ENCODE measurements at regions not wholly inside any gene's neighbourhood (a gene's known extent, or its start where the extent isn't known, plus 50 kb on each side); places are given as distances from the start of the nearest gene placed in this dataset.

DNA sequence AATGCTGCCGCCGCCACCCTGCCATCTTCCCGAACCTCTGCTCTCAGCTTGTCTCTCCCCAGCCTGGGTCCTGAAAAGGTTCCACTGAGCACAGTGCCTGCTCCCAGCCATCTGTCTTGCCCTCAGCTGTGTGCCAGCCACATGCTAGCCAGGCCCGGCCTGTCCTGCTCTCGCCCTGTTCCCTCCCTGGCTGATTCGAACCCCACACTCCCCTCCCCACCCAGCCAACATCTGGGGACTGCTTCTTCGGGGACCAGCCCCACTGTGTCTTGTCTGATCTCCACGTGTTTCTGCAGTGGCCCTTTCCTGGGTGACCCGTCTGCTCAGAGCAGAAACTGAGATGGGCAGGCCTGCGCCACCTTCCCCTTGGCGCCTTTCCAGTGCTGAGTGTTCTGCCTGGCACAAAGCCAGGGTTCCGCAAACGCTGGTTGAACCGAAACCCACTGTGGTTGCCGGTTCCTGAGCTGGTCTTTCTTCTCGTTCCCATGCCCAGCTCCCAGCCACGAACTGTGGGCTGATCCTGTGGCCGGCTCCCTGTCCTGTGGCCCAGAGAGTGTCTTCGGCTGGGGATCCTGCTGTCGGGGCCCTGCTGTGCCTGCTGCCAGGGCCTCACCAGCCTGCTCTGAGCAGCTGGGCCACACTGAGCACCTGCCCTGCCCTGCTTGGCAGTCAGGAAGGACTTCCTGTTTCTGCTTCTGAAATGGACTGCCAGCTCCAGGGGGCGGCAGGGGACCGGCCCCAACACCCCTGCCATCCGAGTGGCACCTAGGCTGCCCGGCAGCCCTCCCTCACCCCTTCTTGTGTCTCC is 62.7 kb upstream of the KLF13 start (continued):
- peak; percentile 42 for TF ChIP-seq MEF2B (IDR thresholded peaks at IDR 0.05; ENCODE audit: partially characterized antibody, poor library complexity, severe bottlenecking)
- TF ChIP-seq ZSCAN29 (IDR thresholded peaks at IDR 0.05): no peak
- peak; percentile 68 for TF ChIP-seq NR2F1 (conservative IDR thresholded peaks at IDR 0.05)
- TF ChIP-seq KLF5 (IDR thresholded peaks at IDR 0.05; ENCODE audit: partially characterized antibody): no peak
- peak in 1 of 2 experiments; percentile 62; a peak in 1 of 4 replicates for TF ChIP-seq ETV6 (conservative IDR thresholded peaks at IDR 0.05 in 1 of 2, IDR thresholded peaks at IDR 0.05 in 1 of 2; ENCODE audit: borderline replicate concordance in 1 of 2, low read depth in 1 of 2)
- TF ChIP-seq, protein P1, sequence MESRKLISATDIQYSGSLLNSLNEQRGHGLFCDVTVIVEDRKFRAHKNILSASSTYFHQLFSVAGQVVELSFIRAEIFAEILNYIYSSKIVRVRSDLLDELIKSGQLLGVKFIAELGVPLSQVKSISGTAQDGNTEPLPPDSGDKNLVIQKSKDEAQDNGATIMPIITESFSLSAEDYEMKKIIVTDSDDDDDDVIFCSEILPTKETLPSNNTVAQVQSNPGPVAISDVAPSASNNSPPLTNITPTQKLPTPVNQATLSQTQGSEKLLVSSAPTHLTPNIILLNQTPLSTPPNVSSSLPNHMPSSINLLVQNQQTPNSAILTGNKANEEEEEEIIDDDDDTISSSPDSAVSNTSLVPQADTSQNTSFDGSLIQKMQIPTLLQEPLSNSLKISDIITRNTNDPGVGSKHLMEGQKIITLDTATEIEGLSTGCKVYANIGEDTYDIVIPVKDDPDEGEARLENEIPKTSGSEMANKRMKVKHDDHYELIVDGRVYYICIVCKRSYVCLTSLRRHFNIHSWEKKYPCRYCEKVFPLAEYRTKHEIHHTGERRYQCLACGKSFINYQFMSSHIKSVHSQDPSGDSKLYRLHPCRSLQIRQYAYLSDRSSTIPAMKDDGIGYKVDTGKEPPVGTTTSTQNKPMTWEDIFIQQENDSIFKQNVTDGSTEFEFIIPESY (IDR thresholded peaks at IDR 0.05): no peak
- TF ChIP-seq, protein P2, sequence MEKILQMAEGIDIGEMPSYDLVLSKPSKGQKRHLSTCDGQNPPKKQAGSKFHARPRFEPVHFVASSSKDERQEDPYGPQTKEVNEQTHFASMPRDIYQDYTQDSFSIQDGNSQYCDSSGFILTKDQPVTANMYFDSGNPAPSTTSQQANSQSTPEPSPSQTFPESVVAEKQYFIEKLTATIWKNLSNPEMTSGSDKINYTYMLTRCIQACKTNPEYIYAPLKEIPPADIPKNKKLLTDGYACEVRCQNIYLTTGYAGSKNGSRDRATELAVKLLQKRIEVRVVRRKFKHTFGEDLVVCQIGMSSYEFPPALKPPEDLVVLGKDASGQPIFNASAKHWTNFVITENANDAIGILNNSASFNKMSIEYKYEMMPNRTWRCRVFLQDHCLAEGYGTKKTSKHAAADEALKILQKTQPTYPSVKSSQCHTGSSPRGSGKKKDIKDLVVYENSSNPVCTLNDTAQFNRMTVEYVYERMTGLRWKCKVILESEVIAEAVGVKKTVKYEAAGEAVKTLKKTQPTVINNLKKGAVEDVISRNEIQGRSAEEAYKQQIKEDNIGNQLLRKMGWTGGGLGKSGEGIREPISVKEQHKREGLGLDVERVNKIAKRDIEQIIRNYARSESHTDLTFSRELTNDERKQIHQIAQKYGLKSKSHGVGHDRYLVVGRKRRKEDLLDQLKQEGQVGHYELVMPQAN (conservative IDR thresholded peaks at IDR 0.05): no peak
- TF ChIP-seq, protein P3, sequence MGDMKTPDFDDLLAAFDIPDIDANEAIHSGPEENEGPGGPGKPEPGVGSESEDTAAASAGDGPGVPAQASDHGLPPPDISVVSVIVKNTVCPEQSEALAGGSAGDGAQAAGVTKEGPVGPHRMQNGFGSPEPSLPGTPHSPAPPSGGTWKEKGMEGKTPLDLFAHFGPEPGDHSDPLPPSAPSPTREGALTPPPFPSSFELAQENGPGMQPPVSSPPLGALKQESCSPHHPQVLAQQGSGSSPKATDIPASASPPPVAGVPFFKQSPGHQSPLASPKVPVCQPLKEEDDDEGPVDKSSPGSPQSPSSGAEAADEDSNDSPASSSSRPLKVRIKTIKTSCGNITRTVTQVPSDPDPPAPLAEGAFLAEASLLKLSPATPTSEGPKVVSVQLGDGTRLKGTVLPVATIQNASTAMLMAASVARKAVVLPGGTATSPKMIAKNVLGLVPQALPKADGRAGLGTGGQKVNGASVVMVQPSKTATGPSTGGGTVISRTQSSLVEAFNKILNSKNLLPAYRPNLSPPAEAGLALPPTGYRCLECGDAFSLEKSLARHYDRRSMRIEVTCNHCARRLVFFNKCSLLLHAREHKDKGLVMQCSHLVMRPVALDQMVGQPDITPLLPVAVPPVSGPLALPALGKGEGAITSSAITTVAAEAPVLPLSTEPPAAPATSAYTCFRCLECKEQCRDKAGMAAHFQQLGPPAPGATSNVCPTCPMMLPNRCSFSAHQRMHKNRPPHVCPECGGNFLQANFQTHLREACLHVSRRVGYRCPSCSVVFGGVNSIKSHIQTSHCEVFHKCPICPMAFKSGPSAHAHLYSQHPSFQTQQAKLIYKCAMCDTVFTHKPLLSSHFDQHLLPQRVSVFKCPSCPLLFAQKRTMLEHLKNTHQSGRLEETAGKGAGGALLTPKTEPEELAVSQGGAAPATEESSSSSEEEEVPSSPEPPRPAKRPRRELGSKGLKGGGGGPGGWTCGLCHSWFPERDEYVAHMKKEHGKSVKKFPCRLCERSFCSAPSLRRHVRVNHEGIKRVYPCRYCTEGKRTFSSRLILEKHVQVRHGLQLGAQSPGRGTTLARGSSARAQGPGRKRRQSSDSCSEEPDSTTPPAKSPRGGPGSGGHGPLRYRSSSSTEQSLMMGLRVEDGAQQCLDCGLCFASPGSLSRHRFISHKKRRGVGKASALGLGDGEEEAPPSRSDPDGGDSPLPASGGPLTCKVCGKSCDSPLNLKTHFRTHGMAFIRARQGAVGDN (IDR thresholded peaks at IDR 0.05): peak; percentile 96
- TF ChIP-seq POLR2AphosphoS5 (IDR thresholded peaks at IDR 0.05; ENCODE audit: low read length): peak; percentile 71; the same call in 1 of the 2 replicates
- TF ChIP-seq RUNX3 (IDR thresholded peaks at IDR 0.05; ENCODE audit: low read length): no peak
- peak; percentile 94 to 95 for TF ChIP-seq IKZF2 (IDR thresholded peaks at IDR 0.05)
- peak; percentile 95 for TF ChIP-seq DPF2 (IDR thresholded peaks at IDR 0.05)
- peak; percentile 64 for TF ChIP-seq MXI1 (IDR thresholded peaks at IDR 0.05; ENCODE audit: low read depth, low read length)
- TF ChIP-seq TCF3 (IDR thresholded peaks at IDR 0.05; ENCODE audit: borderline replicate concordance, insufficient read depth, low read depth, low read length): peak; percentile 86; the same call in 1 of the 2 replicates
- no peak for TF ChIP-seq SREBF1 (IDR thresholded peaks at IDR 0.05; ENCODE audit: low read length)
- TF ChIP-seq, protein P4, sequence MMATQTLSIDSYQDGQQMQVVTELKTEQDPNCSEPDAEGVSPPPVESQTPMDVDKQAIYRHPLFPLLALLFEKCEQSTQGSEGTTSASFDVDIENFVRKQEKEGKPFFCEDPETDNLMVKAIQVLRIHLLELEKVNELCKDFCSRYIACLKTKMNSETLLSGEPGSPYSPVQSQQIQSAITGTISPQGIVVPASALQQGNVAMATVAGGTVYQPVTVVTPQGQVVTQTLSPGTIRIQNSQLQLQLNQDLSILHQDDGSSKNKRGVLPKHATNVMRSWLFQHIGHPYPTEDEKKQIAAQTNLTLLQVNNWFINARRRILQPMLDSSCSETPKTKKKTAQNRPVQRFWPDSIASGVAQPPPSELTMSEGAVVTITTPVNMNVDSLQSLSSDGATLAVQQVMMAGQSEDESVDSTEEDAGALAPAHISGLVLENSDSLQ (IDR thresholded peaks at IDR 0.05): peak; percentile 41
- TF ChIP-seq, protein P5, sequence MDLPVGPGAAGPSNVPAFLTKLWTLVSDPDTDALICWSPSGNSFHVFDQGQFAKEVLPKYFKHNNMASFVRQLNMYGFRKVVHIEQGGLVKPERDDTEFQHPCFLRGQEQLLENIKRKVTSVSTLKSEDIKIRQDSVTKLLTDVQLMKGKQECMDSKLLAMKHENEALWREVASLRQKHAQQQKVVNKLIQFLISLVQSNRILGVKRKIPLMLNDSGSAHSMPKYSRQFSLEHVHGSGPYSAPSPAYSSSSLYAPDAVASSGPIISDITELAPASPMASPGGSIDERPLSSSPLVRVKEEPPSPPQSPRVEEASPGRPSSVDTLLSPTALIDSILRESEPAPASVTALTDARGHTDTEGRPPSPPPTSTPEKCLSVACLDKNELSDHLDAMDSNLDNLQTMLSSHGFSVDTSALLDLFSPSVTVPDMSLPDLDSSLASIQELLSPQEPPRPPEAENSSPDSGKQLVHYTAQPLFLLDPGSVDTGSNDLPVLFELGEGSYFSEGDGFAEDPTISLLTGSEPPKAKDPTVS (IDR thresholded peaks at IDR 0.05; ENCODE audit: low read depth, low read length): no peak
- TF ChIP-seq SPI1 (IDR thresholded peaks at IDR 0.05; ENCODE audit: borderline replicate concordance, insufficient read depth, low read depth, low read length): peak; percentile 84
- TF ChIP-seq HDGF (IDR thresholded peaks at IDR 0.05): peak; percentile 80
